ENCODE measurements at regions not wholly inside any gene's neighbourhood (a gene's known extent, or its start where the extent isn't known, plus 50 kb on each side); places are given as distances from the start of the nearest gene placed in this dataset.

DNA sequence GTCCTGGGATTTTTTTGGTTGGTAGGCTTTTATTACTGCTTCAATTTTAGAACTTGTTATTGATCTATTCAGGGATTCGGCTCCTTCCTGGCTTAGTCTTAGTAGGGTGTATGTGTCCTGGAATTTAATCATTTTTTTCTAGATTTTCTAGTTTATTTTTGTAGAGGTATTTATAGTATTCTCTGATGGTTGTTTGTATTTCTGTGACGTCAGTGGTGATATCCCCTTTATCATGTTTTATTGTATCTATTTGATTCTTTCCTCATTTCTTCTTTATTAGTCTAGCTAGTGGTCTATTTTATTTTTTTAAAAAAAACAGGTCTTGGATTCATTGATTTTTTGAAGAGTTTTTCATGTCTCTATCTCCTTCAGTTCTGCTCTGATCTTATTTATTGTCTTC is 193.3 kb upstream of the MAP2 start:
- H3K9ac ChIP-seq (ENCODE audit: low read depth, low read length), result no peak overlapping the region
- no peak for DNase-seq
- no peak overlapping the region for H2AFZ ChIP-seq (ENCODE audit: low read depth, low read length)
- no peaks in the 10 kb centered on the region for H3K4me1 ChIP-seq (ENCODE audit: insufficient read depth, low read length)
- no peak for ATAC-seq (ENCODE audit: insufficient read depth, low read depth)
- no peaks in the 10 kb centered on the region for H3K36me3 ChIP-seq (ENCODE audit: insufficient read depth, low read length)
- H3K9me3 ChIP-seq (ENCODE audit: insufficient read depth, low read length, severe bottlenecking), result no peaks in the 10 kb centered on the region
- no peak overlapping the region for H3K4me3 ChIP-seq (ENCODE audit: low read depth in 1 of 2, low read length in 2 of 2)
- H3K27ac ChIP-seq (ENCODE audit: low read length), result no peak overlapping the region
- no peaks in the 10 kb centered on the region for H4K20me1 ChIP-seq (ENCODE audit: insufficient read depth, low read length)
- no peaks in the 10 kb centered on the region for H3K27me3 ChIP-seq (ENCODE audit: insufficient read depth, low read length, poor library complexity)
- no peaks in the 10 kb centered on the region for H3K79me2 ChIP-seq (ENCODE audit: insufficient read depth, low read length)
- H3K4me2 ChIP-seq (ENCODE audit: insufficient read depth, low read length), result no peak overlapping the region
- TF ChIP-seq EZH2 (IDR thresholded peaks at IDR 0.05; ENCODE audit: borderline replicate concordance, low read depth, low read length, severe bottlenecking), result no peak
- TF ChIP-seq, protein P1, sequence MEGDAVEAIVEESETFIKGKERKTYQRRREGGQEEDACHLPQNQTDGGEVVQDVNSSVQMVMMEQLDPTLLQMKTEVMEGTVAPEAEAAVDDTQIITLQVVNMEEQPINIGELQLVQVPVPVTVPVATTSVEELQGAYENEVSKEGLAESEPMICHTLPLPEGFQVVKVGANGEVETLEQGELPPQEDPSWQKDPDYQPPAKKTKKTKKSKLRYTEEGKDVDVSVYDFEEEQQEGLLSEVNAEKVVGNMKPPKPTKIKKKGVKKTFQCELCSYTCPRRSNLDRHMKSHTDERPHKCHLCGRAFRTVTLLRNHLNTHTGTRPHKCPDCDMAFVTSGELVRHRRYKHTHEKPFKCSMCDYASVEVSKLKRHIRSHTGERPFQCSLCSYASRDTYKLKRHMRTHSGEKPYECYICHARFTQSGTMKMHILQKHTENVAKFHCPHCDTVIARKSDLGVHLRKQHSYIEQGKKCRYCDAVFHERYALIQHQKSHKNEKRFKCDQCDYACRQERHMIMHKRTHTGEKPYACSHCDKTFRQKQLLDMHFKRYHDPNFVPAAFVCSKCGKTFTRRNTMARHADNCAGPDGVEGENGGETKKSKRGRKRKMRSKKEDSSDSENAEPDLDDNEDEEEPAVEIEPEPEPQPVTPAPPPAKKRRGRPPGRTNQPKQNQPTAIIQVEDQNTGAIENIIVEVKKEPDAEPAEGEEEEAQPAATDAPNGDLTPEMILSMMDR (IDR thresholded peaks at IDR 0.05; ENCODE audit: borderline replicate concordance, extremely low read depth, low read length, poor library complexity, severe bottlenecking), result no peak

- no peaks in the 10 kb centered on the region for H3K4me1 ChIP-seq (ENCODE audit: insufficient read depth, low read length)
- ATAC-seq (ENCODE audit: insufficient read depth, low read depth) (no peak), DNase-seq (no peak)
- H3K4me3 ChIP-seq (ENCODE audit: low read depth in 1 of 2, low read length in 2 of 2), result no peak overlapping the region
- H3K9ac ChIP-seq (ENCODE audit: low read depth, low read length), result no peak overlapping the region
- H3K36me3 ChIP-seq (ENCODE audit: insufficient read depth, low read length), result no peaks in the 10 kb centered on the region
- H3K79me2 ChIP-seq (ENCODE audit: insufficient read depth, low read length), result no peaks in the 10 kb centered on the region
- TF ChIP-seq, protein P1 (IDR thresholded peaks at IDR 0.05; ENCODE audit: borderline replicate concordance, extremely low read depth, low read length, poor library complexity, severe bottlenecking), result no peak
- no peak overlapping the region for H3K4me2 ChIP-seq (ENCODE audit: insufficient read depth, low read length)
- H3K27me3 ChIP-seq (ENCODE audit: insufficient read depth, low read length, poor library complexity), result no peaks in the 10 kb centered on the region
- no peak overlapping the region for H2AFZ ChIP-seq (ENCODE audit: low read depth, low read length)
- H4K20me1 ChIP-seq (ENCODE audit: insufficient read depth, low read length), result no peaks in the 10 kb centered on the region
- H3K9me3 ChIP-seq (ENCODE audit: insufficient read depth, low read length, severe bottlenecking), result no peaks in the 10 kb centered on the region
- no peak overlapping the region for H3K27ac ChIP-seq (ENCODE audit: low read length)
Measured at GRCh38 chr2:209236377-209236776, 187.5 kb upstream of the MAP2 start.

DNA sequence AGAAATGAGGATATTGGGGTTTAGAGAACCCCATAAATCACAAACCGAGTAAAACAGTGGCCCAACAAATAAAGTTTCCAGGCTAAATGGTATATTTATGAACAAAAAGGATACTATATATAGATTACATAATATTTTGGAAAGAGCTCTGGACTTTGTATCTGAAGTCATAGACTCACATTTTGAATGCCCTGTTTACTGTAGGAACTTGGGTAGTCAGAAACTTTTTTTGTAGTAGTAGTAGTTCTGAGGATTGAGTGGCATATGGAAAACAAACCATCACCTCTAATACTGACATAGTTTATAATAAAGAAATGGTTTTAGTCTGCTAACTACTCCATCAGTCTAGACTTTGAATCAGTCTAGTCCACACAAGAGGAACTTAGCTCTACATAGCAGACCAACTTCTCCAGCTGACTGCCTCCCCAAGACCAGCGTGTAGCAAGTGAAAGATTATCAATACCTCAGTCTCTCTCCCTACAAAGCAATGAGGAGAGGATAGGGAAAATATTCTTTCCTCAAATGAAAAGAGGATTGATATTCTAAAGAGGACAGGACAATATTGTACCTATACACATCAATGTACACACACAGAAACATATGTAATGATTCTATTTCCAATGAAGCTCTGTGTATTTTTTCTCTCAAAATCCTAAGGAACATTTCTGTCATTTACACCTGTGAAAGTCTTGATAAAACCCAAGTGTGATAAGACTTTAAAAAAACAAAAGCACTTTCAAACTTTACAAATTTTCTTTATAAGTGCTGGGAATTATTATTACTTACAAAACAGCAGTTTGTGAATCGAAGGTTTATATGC is 184.9 kb upstream of the MAP2 start:
- DNase-seq, result no peak
- H3K27me3 ChIP-seq (ENCODE audit: insufficient read depth, low read length, poor library complexity), result no peaks in the 10 kb centered on the region
- H2AFZ ChIP-seq (ENCODE audit: low read depth, low read length), result no peak overlapping the region
- H3K9ac ChIP-seq (ENCODE audit: low read depth, low read length), result no peak overlapping the region
- H3K4me1 ChIP-seq (ENCODE audit: insufficient read depth, low read length), result no peaks in the 10 kb centered on the region
- H3K4me2 ChIP-seq (ENCODE audit: insufficient read depth, low read length), result no peak overlapping the region
- ATAC-seq (ENCODE audit: insufficient read depth, low read depth), result no peak
- H3K27ac ChIP-seq (ENCODE audit: low read length), result no peak overlapping the region
- H4K20me1 ChIP-seq (ENCODE audit: insufficient read depth, low read length), result no peaks in the 10 kb centered on the region
- no peak overlapping the region for H3K4me3 ChIP-seq (ENCODE audit: low read depth in 1 of 2, low read length in 2 of 2)
- no peak for TF ChIP-seq EZH2 (IDR thresholded peaks at IDR 0.05; ENCODE audit: borderline replicate concordance, low read depth, low read length, severe bottlenecking)
- TF ChIP-seq, protein P1 (IDR thresholded peaks at IDR 0.05; ENCODE audit: borderline replicate concordance, extremely low read depth, low read length, poor library complexity, severe bottlenecking), result no peak
- H3K36me3 ChIP-seq (ENCODE audit: insufficient read depth, low read length), result no peaks in the 10 kb centered on the region
- no peaks in the 10 kb centered on the region for H3K79me2 ChIP-seq (ENCODE audit: insufficient read depth, low read length)
- H3K9me3 ChIP-seq (ENCODE audit: insufficient read depth, low read length, severe bottlenecking), result no peaks in the 10 kb centered on the region

All from DND-41 (cell line).